ENCODE measurements at regions not wholly inside any gene's neighbourhood (a gene's known extent, or its start where the extent isn't known, plus 50 kb on each side); places are given as distances from the start of the nearest gene placed in this dataset.

- no peaks in the 10 kb centered on the region for H3K36me3 ChIP-seq (ENCODE audit: control insufficient read depth in 2 of 2, insufficient read depth in 1 of 2, low read length in 2 of 2)
Measured at GRCh38 chr14:84782902-84783301, 747.0 kb upstream of the FLRT2 start.

GRCh38 chr14:84783511-84783910 lies 746.4 kb upstream of the FLRT2 start:
- TF ChIP-seq ZNF16 (tag by site-specific recombination; IDR thresholded peaks at IDR 0.05; ENCODE audit: low read depth) (no peak), ZNF529 (tag by site-specific recombination; IDR thresholded peaks at IDR 0.05; ENCODE audit: insufficient replicate concordance) (no peak)
- no peak overlapping the region for H3K27ac ChIP-seq (ENCODE audit: extremely low read depth, low read depth, low read length)
- ChIA-PET CTCF (no interaction called here), POLR2A (no interaction called here)
- H3K9me3 ChIP-seq (ENCODE audit: control insufficient read depth, insufficient read depth, low read depth, low read length): no peaks in the 10 kb centered on the region
- no peaks in the 10 kb centered on the region for H3K36me3 ChIP-seq (ENCODE audit: control insufficient read depth in 2 of 2, insufficient read depth in 1 of 2, low read length in 2 of 2)
- no peak overlapping the region for H3K4me3 ChIP-seq (ENCODE audit: low read depth, low read length)
- no peaks in the 10 kb centered on the region for H3K4me1 ChIP-seq (ENCODE audit: control insufficient read depth, insufficient read depth, low read length)

More at GRCh38 chr14:84782902-84783301, 747.0 kb upstream of the FLRT2 start:
- ChIA-PET POLR2A (no interaction called here), CTCF (no interaction called here)
- H3K9me3 ChIP-seq (ENCODE audit: control insufficient read depth, insufficient read depth, low read depth, low read length): no peaks in the 10 kb centered on the region
- no peak overlapping the region for H3K27ac ChIP-seq (ENCODE audit: extremely low read depth, low read depth, low read length)
- TF ChIP-seq ZNF629 (tag by site-specific recombination; IDR thresholded peaks at IDR 0.05): no peak
- no peak for TF ChIP-seq ZNF792 (tag by site-specific recombination; IDR thresholded peaks at IDR 0.05)
- TF ChIP-seq ZFP3 (tag by site-specific recombination; IDR thresholded peaks at IDR 0.05; ENCODE audit: low read depth): no peak
- TF ChIP-seq ZNF157 (tag by site-specific recombination; IDR thresholded peaks at IDR 0.05): no peak
- no peak overlapping the region for H3K4me3 ChIP-seq (ENCODE audit: low read depth, low read length)
- H3K4me1 ChIP-seq (ENCODE audit: control insufficient read depth, insufficient read depth, low read length): no peaks in the 10 kb centered on the region

GRCh38 chr14:84785996-84786395 lies 743.9 kb upstream of the FLRT2 start:
- Histone ChIP-seq H3K9me3 (ENCODE audit: control insufficient read depth, insufficient read depth, low read depth, low read length) (no peaks in the 10 kb centered on the region), H3K4me3 (ENCODE audit: low read depth, low read length) (no peak overlapping the region), H3K4me1 (ENCODE audit: control insufficient read depth, insufficient read depth, low read length) (no peaks in the 10 kb centered on the region), H3K27ac (ENCODE audit: extremely low read depth, low read depth, low read length) (no peak overlapping the region), H3K36me3 (ENCODE audit: control insufficient read depth in 2 of 2, insufficient read depth in 1 of 2, low read length in 2 of 2) (no peaks in the 10 kb centered on the region)
- no peak for TF ChIP-seq GFI1B (tag by site-specific recombination; IDR thresholded peaks at IDR 0.05)
- TF ChIP-seq KLF8 (tag by site-specific recombination; IDR thresholded peaks at IDR 0.05): no peak
- no peak for TF ChIP-seq ZNF654 (tag by site-specific recombination; IDR thresholded peaks at IDR 0.05; ENCODE audit: low read depth)
- TF ChIP-seq ZNF24 (tag by site-specific recombination; IDR thresholded peaks at IDR 0.05): no peak
- no peak for TF ChIP-seq ZSCAN4 (tag by site-specific recombination; IDR thresholded peaks at IDR 0.05)
- TF ChIP-seq BCL11A (tag by site-specific recombination; IDR thresholded peaks at IDR 0.05; ENCODE audit: low read depth): no peak
- TF ChIP-seq ZNF335 (tag by site-specific recombination; conservative IDR thresholded peaks at IDR 0.05): no peak
- no peak for TF ChIP-seq ZBTB26 (tag by site-specific recombination; optimal IDR thresholded peaks at IDR 0.05)
- no peak for TF ChIP-seq HOXA7 (CRISPR knock-in tag; IDR thresholded peaks at IDR 0.05; ENCODE audit: borderline replicate concordance)
- TF ChIP-seq ZNF785 (tag by site-specific recombination; IDR thresholded peaks at IDR 0.05): no peak
- TF ChIP-seq, protein P1, sequence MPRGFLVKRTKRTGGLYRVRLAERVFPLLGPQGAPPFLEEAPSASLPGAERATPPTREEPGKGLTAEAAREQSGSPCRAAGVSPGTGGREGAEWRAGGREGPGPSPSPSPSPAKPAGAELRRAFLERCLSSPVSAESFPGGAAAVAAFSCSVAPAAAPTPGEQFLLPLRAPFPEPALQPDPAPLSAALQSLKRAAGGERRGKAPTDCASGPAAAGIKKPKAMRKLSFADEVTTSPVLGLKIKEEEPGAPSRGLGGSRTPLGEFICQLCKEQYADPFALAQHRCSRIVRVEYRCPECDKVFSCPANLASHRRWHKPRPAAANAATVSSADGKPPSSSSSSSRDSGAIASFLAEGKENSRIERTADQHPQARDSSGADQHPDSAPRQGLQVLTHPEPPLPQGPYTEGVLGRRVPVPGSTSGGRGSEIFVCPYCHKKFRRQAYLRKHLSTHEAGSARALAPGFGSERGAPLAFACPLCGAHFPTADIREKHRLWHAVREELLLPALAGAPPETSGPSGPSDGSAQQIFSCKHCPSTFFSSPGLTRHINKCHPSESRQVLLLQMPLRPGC (tag by site-specific recombination; IDR thresholded peaks at IDR 0.05): no peak
- TF ChIP-seq, protein P2, sequence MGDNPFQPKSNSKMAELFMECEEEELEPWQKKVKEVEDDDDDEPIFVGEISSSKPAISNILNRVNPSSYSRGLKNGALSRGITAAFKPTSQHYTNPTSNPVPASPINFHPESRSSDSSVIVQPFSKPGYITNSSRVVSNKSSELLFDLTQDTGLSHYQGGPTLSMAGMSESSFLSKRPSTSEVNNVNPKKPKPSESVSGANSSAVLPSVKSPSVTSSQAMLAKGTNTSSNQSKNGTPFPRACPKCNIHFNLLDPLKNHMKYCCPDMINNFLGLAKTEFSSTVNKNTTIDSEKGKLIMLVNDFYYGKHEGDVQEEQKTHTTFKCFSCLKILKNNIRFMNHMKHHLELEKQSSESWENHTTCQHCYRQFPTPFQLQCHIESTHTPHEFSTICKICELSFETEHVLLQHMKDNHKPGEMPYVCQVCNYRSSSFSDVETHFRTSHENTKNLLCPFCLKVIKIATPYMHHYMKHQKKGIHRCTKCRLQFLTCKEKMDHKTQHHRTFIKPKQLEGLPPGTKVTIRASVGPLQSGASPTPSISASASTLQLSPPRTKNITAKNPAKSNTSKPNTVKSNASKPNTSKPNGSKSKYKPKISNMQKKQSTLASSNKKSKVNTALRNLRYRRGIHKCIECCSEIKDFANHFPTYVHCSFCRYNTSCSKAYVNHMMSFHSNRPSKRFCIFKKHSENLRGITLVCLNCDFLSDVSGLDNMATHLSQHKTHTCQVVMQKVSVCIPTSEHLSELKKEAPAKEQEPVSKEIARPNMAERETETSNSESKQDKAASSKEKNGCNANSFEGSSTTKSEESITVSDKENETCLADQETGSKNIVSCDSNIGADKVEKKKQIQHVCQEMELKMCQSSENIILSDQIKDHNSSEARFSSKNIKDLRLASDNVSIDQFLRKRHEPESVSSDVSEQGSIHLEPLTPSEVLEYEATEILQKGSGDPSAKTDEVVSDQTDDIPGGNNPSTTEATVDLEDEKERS (tag by site-specific recombination; IDR thresholded peaks at IDR 0.05): no peak
- TF ChIP-seq ZNF658 (tag by site-specific recombination; IDR thresholded peaks at IDR 0.05): no peak
- no peak for TF ChIP-seq ZNF221 (tag by site-specific recombination; IDR thresholded peaks at IDR 0.05; ENCODE audit: borderline replicate concordance)
- no peak for TF ChIP-seq ZNF266 (tag by site-specific recombination; IDR thresholded peaks at IDR 0.05; ENCODE audit: low read depth)
- TF ChIP-seq, protein P3, sequence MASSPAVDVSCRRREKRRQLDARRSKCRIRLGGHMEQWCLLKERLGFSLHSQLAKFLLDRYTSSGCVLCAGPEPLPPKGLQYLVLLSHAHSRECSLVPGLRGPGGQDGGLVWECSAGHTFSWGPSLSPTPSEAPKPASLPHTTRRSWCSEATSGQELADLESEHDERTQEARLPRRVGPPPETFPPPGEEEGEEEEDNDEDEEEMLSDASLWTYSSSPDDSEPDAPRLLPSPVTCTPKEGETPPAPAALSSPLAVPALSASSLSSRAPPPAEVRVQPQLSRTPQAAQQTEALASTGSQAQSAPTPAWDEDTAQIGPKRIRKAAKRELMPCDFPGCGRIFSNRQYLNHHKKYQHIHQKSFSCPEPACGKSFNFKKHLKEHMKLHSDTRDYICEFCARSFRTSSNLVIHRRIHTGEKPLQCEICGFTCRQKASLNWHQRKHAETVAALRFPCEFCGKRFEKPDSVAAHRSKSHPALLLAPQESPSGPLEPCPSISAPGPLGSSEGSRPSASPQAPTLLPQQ (tag by site-specific recombination; IDR thresholded peaks at IDR 0.05): no peak
- ChIA-PET CTCF (no interaction called here), POLR2A (no interaction called here)
